ENCODE measurements at regions not wholly inside any gene's neighbourhood (a gene's known extent, or its start where the extent isn't known, plus 50 kb on each side); places are given as distances from the start of the nearest gene placed in this dataset.

DNA sequence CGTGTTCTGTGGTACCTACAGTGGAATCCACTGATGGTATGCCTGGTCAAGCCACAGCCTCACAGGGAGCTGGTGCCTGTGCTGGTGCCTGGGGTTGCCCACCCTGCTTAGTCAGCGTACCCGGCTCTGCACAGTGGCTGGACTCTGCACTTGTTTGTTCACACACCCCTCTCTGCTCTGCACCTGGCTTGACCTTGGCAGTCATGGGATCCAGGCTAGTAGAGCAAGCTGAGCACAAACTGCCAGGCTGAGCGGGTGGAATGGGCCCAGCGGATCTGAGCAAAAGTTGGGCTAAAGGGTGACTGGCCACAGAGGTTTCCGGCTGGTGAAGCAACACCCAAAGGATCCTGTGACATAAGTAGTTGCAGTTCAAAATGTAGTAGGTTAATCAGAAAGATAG is 163.5 kb downstream of the CDH19 start (continued):
- TF ChIP-seq, protein P1, sequence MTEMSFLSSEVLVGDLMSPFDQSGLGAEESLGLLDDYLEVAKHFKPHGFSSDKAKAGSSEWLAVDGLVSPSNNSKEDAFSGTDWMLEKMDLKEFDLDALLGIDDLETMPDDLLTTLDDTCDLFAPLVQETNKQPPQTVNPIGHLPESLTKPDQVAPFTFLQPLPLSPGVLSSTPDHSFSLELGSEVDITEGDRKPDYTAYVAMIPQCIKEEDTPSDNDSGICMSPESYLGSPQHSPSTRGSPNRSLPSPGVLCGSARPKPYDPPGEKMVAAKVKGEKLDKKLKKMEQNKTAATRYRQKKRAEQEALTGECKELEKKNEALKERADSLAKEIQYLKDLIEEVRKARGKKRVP (CRISPR knock-in tag; IDR thresholded peaks at IDR 0.05): no peak
- TF ChIP-seq, protein P2, sequence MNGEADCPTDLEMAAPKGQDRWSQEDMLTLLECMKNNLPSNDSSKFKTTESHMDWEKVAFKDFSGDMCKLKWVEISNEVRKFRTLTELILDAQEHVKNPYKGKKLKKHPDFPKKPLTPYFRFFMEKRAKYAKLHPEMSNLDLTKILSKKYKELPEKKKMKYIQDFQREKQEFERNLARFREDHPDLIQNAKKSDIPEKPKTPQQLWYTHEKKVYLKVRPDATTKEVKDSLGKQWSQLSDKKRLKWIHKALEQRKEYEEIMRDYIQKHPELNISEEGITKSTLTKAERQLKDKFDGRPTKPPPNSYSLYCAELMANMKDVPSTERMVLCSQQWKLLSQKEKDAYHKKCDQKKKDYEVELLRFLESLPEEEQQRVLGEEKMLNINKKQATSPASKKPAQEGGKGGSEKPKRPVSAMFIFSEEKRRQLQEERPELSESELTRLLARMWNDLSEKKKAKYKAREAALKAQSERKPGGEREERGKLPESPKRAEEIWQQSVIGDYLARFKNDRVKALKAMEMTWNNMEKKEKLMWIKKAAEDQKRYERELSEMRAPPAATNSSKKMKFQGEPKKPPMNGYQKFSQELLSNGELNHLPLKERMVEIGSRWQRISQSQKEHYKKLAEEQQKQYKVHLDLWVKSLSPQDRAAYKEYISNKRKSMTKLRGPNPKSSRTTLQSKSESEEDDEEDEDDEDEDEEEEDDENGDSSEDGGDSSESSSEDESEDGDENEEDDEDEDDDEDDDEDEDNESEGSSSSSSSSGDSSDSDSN (CRISPR knock-in tag; IDR thresholded peaks at IDR 0.05): peak; percentile 30; the same call in 1 of the 2 replicates
- no peak for TF ChIP-seq ELF1 (CRISPR knock-in tag; IDR thresholded peaks at IDR 0.05)
- TF ChIP-seq RBFOX2 (IDR thresholded peaks at IDR 0.05; ENCODE audit: low read depth, low read length): no peak
- TF ChIP-seq KLF9 (CRISPR knock-in tag; IDR thresholded peaks at IDR 0.05; ENCODE audit: low read depth): no peak
- TF ChIP-seq ZNF292 (CRISPR knock-in tag; IDR thresholded peaks at IDR 0.05; ENCODE audit: borderline replicate concordance, low read depth): peak; percentile 81; the same call in 1 of the 2 replicates
- TF ChIP-seq, protein P3, sequence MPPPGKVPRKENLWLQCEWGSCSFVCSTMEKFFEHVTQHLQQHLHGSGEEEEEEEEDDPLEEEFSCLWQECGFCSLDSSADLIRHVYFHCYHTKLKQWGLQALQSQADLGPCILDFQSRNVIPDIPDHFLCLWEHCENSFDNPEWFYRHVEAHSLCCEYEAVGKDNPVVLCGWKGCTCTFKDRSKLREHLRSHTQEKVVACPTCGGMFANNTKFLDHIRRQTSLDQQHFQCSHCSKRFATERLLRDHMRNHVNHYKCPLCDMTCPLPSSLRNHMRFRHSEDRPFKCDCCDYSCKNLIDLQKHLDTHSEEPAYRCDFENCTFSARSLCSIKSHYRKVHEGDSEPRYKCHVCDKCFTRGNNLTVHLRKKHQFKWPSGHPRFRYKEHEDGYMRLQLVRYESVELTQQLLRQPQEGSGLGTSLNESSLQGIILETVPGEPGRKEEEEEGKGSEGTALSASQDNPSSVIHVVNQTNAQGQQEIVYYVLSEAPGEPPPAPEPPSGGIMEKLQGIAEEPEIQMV (CRISPR knock-in tag; IDR thresholded peaks at IDR 0.05; ENCODE audit: low read depth): no peak
- peak; percentile 53; the same call in 1 of the 2 replicates for TF ChIP-seq SOX5 (CRISPR knock-in tag; IDR thresholded peaks at IDR 0.05; ENCODE audit: borderline replicate concordance)
- TF ChIP-seq MBD4 (IDR thresholded peaks at IDR 0.05; ENCODE audit: borderline replicate concordance, low read length): no peak
- peak; percentile 77 for TF ChIP-seq TEAD3 (CRISPR knock-in tag; optimal IDR thresholded peaks at IDR 0.05; ENCODE audit: borderline replicate concordance)
- TF ChIP-seq ZNF709 (CRISPR knock-in tag; IDR thresholded peaks at IDR 0.05): 0 out of 2 replicates have a peak, but pooled peaks have one; percentile 60
- TF ChIP-seq ZSCAN9 (CRISPR knock-in tag; IDR thresholded peaks at IDR 0.05; ENCODE audit: borderline replicate concordance): peak; percentile 39; the same call in 1 of the 2 replicates
- no peak for TF ChIP-seq HOXA7 (CRISPR knock-in tag; IDR thresholded peaks at IDR 0.05)
- TF ChIP-seq ESRRA (CRISPR knock-in tag; IDR thresholded peaks at IDR 0.05; ENCODE audit: low read depth): peak; percentile 92
- TF ChIP-seq, protein P4, sequence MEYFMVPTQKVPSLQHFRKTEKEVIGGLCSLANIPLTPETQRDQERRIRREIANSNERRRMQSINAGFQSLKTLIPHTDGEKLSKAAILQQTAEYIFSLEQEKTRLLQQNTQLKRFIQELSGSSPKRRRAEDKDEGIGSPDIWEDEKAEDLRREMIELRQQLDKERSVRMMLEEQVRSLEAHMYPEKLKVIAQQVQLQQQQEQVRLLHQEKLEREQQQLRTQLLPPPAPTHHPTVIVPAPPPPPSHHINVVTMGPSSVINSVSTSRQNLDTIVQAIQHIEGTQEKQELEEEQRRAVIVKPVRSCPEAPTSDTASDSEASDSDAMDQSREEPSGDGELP (IDR thresholded peaks at IDR 0.05; ENCODE audit: borderline replicate concordance, low read depth): peak; percentile 54; the same call in 1 of the 2 replicates
- TF ChIP-seq, protein P5, sequence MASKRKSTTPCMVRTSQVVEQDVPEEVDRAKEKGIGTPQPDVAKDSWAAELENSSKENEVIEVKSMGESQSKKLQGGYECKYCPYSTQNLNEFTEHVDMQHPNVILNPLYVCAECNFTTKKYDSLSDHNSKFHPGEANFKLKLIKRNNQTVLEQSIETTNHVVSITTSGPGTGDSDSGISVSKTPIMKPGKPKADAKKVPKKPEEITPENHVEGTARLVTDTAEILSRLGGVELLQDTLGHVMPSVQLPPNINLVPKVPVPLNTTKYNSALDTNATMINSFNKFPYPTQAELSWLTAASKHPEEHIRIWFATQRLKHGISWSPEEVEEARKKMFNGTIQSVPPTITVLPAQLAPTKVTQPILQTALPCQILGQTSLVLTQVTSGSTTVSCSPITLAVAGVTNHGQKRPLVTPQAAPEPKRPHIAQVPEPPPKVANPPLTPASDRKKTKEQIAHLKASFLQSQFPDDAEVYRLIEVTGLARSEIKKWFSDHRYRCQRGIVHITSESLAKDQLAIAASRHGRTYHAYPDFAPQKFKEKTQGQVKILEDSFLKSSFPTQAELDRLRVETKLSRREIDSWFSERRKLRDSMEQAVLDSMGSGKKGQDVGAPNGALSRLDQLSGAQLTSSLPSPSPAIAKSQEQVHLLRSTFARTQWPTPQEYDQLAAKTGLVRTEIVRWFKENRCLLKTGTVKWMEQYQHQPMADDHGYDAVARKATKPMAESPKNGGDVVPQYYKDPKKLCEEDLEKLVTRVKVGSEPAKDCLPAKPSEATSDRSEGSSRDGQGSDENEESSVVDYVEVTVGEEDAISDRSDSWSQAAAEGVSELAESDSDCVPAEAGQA (IDR thresholded peaks at IDR 0.05; ENCODE audit: low read depth): 0 out of 2 replicates have a peak, but pooled peaks have one; percentile 38
- TF ChIP-seq, protein P5 (CRISPR knock-in tag; IDR thresholded peaks at IDR 0.05; ENCODE audit: borderline replicate concordance): no peak
- no peak for TF ChIP-seq KDM4B (CRISPR knock-in tag; IDR thresholded peaks at IDR 0.05)
- TF ChIP-seq ZFP62 (CRISPR knock-in tag; IDR thresholded peaks at IDR 0.05): no peak
